HK-2 (cell line): ENCODE measurements at regions not wholly inside any gene's neighbourhood (a gene's known extent, or its start where the extent isn't known, plus 50 kb on each side); places are given as distances from the start of the nearest gene placed in this dataset.

Experiments
- DNase-seq: peaks from one replicate; pipeline ENCODE4 v3.0.0-alpha.2; 2018; ENCODE audit not compliant: unreplicated experiment

- no peak for DNase-seq
Observed at GRCh38 chr2:16506366-16506765, 159.3 kb downstream of the CYRIA start.

- DNase-seq, result no peak
Observed at GRCh38 chr2:16496426-16497388, 168.9 kb downstream of the CYRIA start.

DNA sequence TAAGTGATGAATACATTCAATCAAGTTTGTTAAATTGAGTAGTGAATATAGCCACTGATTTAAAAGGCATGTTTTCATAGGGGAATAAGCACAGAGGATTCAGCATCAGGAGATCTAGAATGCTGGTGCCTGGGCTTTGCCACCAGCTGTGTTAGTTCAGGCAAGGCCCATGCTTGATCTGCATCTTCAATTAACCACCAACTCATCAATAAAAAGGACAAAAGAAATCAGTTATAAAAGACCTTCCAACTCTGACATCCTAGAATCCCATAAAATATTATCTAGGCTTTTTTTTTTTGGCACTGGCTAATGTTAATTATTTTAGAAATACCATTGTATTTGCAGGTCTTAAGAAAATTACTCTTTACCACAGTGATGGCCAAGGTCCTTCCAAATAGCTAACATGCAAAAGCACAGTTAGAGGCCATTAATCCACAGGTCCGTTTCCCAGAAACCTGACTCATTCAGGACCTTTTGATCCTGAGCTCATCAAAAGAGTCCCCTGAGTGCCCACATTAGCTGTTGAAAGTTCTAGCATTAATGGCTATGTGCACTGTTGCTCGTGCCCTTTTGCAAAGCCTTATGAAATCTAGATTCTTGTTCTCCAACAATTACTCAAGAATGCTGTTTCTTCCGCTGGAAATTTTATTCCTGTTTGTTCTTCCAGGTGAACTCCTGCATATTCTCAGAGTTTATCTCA is 170.0 kb downstream of the CYRIA start:
- DNase-seq, result no peak

GRCh38 chr2:16494836-16495508 is 170.7 kb downstream of the CYRIA start:
- no peak for DNase-seq

GRCh38 chr2:16493788-16494187 is 171.8 kb downstream of the CYRIA start:
- no peak for DNase-seq

DNA sequence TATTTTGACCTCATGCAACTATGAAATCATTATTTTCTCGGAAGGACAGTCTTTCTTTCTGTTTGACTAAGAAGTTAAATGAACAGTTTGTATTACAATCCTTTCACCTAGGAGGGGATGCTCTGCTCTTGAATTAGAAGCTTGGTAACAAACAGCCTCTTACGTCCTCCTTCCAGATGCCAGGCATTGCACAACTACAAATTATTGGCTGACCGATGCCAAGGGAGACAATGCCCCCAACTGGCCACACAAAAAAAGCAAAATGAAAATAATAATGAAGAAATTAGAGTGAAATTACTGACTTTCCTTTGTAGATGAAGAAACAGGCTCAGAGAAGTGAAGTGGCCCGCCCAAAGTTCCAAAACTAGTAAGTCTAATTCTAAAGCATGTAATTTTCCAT is 177.9 kb downstream of the CYRIA start:
- no peak for DNase-seq

DNA sequence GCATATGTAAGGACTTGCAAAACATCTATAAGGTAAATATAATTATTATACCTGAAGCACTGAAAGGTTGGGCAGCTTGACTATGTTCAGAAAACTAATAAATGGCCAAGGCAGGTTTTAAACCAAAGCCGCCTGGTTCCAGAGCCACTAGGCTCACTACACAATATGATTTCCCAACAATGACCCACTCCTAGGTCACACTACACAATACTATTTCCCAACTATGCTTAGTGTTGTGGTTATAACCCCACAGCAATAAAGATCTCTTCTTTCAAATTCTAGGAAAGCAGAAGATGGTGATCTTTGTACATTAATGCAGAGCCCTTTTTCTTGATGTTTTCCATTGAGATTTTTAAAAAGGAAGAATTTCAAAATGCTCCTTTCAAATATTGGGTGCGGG is 180.4 kb downstream of the CYRIA start:
- DNase-seq, result no peak

DNA sequence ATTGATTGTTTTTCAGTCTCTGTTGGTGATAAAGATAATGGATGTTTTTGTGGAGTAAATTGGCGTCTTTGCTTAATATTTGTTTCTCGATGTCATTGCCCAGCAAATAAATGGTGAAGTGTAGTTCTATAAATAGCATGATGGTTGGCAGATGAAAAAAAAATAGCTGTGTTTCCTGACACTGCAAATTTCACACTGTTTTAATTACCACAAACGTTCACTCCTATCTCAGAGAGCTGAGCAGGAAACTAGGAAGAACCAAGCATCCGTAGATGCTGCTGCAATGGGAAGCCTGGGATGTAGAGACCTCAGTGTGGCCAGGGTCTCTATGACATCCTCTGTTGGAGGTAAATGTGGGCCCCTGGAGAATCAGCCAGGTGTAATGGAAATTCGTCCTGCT is 183.2 kb downstream of the CYRIA start:
- no peak for DNase-seq

DNA sequence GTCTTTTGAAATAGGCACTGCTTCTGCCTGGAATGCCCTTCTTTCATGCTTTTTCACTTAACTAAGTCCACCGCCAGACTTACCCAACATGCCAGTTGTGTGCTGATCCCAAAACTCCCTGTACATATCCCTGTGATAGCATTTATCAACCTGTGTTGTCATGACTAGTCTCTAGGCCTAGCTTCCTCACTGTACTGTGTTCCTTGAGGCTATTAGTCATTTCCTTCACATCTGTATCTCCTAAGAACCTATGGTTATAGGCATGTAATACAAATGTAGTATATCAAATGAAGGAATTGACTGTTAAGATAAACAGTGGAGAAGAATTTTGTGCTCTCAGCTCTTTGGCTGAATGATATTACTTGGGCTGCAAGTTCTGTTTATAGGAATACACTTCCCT is 184.3 kb downstream of the CYRIA start:
- no peak for DNase-seq

- DNase-seq, result no peak
Observed at GRCh38 chr2:16479721-16480120, 185.9 kb downstream of the CYRIA start.

DNA sequence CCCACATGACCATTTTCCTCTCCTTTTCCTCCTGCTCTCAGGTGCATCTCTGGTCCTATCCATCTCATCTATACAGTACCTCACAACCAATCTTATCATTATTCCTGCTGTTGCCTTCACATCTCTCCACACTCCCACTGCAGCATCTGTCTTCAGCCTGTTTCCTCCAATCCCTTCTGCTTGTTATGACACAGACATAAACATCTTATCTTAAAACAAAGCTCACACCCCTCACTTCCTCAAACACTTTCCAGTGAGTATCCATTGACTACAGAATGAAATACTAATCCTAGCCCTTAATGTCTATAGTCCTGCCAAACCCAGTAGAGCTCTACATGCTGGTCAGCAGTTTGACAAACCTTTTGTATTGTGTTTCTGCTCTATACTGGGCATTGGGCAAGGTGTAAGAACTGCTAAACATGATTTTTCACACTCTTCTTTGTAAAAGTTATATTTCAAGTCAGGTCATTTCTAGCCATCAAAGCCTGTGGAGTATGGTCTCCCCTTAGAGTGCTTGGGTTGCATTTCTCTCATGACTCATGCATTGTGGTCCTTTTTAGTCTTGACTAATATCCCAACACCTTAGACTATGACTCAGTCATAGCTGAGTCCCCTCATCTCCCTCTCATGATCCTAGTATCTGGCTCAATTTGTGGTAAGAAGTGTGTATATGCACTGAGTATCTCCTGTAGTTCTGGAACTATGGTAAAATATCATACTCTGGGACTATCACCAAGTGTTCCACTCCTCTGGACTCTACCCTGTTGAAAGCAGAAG is 187.0 kb downstream of the CYRIA start:
- DNase-seq, result no peak

DNA sequence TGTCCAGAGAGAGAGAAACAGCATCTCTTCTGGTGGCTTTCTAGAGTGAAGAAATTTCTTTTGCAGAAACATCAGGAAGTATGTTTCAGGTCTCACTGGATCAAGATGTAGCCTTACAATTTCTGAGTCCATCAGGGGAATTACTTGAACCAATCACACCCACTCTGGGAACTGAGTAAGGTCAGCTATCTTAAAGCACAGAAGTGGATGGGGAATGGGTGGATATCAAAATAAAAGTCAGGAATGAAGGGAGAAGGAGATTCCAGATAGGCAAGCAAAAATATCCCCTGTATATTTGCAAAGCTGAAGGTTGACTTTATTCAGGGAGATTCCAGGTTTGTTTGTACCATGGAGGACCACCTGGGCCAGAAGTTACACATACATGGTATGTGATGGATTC is 188.0 kb downstream of the CYRIA start:
- no peak for DNase-seq

DNA sequence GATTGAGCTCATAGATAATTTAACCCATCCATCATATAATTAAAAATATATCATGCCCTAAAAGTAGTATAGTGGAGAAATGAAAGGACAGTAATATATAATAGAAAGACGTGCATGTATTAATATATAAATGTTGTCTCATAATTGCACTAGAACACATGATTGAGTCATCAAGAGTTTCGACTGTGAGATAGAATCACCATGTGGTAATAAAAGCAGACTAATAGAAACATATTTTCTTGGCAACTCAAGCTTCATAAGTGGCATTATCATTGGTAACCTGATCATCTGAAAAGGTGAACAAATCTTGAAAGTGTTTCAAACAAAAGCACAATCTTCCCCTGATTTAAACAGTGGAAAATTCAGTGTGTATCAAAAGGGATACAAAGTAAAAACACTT is 188.8 kb downstream of the CYRIA start:
- no peak for DNase-seq

- no peak for DNase-seq
Observed at GRCh38 chr2:16475986-16476567, 189.6 kb downstream of the CYRIA start.

GRCh38 chr2:16475586-16475985 is 190.0 kb downstream of the CYRIA start:
- no peak for DNase-seq

DNA sequence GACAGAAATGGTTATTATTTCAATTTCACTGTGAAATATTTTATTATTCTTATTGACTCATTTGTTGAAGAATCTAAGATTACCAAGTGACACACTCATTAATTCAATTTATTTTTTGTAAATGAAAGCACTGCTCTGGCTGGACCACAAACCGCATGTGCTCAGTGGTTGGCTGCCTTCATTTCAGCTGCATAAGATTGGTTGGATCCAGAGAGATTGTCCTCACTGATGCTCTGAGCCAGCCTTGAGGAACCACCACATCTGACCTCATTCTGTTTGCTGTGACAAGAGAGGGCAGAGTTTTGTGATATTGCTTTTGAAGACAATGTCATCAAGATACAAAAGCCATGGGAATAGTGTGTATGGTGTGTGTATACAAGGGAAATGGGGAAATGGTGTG is 192.1 kb downstream of the CYRIA start:
- DNase-seq, result no peak

GRCh38 chr2:16470936-16471490 is 194.6 kb downstream of the CYRIA start:
- DNase-seq, result no peak

GRCh38 chr2:16466821-16467151 is 198.8 kb downstream of the CYRIA start:
- DNase-seq, result no peak

GRCh38 chr2:16466133-16466820 is 199.4 kb downstream of the CYRIA start:
- no peak for DNase-seq

- no peak for DNase-seq
Observed at GRCh38 chr2:16464641-16465040, 201.0 kb downstream of the CYRIA start.

DNA sequence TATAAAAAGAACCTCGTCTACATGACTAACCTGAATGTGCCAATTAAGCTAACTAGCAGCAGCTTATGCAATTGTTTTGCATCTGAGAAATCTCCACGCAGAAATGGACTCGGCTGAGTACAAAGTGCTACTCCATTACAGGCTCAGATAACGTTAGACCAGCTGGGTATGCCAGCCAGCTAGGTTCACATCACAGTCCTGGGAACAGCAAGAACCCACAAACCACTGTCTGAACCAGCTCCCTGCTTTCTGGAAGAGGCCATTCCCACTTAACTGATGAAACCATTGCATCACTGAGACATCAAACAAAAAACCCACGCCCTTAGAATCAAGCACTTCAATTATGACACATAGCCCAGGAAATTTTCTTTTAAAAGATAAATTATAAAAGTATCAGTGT is 202.7 kb downstream of the CYRIA start:
- DNase-seq, result no peak
